ENCODE measurements at regions not wholly inside any gene's neighbourhood (a gene's known extent, or its start where the extent isn't known, plus 50 kb on each side); places are given as distances from the start of the nearest gene placed in this dataset.

DNA sequence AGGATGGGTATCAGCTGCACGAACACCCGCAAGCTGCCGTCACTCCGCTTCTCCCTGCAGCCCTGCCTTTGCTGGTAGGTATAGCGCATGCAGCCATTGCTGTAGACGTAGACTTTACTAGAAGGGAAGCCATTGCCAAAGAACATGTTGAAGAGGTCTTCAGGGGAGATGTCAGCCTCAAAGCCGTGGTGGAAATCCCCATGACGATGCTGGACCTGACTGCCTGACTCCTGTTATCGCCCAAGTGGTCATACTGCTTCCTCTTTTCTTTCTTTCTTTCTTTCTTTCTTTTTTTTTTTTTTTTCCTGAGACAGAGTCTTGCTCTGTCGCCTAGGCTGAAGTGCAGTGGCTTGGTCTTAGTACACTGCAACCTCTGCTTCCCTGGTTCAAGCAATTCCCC, 68.7 kb upstream of the SPRED2 start:
- DNase-seq (ENCODE audit: low read depth in 2 of 2), result no peak

DNA sequence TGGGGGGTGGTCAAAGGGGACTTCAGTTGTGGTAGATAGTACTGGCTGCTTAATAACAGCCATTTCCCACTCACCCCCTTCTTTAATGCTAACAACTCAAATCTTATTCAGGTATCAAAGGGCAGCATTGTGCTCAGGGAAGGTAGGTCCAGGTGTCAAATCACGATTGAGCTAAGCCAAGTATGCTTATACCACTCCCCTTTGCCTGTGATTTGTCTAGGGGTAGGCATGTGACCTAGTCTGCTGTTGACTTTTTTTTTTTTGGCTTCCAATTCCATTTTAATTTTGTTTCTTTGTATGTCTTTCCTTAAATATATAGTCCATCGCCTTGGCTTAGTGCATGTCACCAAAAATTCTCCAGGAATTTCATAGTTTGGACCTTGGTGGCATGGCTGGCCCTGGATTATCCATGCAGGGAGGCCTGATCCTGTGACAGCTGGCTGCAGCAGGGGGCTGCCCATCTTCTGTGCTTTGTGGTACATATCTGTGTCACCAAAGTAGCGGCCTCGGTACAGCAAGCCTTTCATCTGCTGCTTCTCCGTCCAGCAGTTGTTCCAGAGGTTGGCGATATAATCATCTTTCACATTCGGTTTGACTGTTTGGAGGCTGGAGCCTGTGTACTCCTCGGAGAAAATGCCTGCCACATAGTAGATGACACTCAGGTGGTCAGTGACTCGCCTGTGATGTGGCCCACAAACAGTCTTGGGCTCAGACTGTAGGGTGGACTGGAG, 68.1 kb upstream of the SPRED2 start:
- DNase-seq (ENCODE audit: low read depth in 2 of 2), result no peak

GRCh38 chr2:65499216-65499615, 66.8 kb upstream of the SPRED2 start:
- DNase-seq (ENCODE audit: low read depth in 2 of 2), result no peak

DNA sequence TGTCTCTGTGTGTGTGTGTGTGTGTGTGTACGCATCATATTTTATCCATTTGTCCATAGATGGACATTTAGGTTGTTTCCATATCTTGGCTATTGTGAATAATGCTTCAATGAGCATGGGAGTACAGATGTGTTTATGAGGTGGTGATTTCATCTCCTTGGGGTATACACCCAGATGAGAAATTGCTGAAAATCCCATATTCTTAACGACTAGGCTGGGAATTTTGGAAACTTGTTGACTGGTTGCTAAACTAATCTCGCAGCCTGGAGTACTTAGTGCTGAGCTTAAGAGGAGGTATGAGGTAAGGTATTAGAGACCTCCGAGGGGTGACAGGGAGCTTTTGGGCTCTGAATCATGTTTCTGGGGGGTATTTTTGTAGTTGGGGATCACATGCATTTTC, 66.0 kb upstream of the SPRED2 start:
- no peak for DNase-seq (ENCODE audit: low read depth in 2 of 2)

DNA sequence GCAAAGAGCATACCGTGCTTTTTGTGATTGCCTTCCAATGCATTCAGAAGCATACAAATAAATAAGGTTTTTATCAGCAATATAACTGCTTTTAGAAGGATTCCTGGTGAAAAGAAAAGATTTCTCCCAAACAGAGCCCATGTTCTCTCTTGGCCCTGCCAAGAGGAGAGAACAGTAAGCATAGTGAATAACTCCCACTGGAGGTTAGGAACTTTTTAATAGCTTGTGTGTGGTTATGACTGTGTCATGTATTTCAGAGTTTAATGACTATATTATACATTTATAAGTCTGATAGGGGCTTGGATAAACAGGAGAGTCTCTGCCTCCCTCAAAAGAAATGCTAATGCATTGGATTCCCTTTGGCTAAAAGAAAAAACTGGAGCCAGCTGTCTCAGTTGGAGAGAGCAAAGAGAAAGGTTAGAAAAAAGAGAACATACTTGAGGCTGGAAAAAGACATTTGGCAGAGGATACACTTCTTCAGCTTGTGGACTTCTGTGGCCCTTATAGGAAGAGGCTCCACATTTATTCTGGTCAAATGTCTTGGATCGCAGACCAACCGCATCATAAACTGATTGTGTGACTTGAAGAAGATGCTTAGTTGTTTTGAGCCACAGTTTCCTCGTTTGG, 63.0 kb upstream of the SPRED2 start:
- no peak for DNase-seq (ENCODE audit: low read depth in 2 of 2)

DNA sequence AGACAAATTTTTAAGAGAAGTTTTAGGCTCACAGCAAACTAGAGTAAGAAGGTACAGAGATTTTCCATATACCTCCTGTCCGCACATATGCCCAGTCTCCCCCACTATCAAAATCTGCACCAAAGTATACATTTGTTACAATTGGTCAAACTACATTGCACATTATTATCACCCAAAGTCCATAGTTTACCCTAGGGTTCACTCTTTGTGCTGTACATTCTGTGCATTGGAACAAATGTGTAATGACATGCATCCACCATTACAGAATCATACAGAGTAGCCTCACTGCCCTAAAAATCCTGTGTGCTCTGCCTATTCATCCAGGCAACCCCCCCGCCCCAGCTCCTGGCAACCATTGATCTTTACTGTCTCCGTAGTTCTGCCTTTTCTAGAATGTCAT, 61.7 kb upstream of the SPRED2 start:
- no peak for DNase-seq (ENCODE audit: low read depth in 2 of 2)

- no peak for DNase-seq (ENCODE audit: low read depth in 2 of 2)
Observed at GRCh38 chr2:65491381-65491905, 59.0 kb upstream of the SPRED2 start.

DNA sequence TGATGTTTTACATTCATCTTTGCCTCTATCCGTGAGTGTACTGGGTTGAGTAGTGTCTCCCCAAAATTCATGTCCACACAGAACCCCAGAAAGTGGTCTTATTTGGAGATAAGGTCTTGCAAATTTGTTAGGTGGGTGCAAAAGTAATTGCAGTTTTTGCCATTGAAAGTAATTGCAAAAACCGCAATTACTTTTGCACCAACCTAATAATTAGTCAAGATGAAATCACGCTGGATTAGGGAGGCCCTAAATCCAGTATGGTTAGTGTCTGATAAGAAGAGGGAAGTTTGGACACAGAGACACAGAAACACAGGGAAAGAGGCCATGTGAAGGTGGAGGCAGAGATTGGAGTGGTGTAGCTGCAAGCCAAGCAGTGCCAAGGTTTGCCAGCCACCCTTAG, 57.8 kb upstream of the SPRED2 start:
- no peak for DNase-seq (ENCODE audit: low read depth in 2 of 2)

DNA sequence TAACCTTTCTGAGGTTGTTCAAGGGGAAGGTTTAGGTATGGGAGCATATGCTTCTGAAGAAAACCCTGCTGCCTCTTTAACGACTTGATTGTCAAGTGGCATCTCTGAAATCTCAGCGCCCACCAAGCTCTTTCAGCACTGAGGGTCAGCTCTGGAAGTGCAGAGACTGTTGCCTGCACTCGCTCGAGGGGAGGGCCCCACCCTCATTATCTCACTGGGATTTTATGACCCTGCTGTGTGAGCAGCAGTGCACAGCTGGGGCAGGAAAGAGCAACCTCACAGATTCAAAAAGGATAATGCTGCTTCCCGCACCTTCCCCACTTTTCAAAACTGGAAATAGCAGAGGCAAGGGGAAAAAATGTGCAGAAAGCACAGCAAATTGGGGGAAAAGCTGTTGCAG, 56.9 kb upstream of the SPRED2 start:
- no peak for DNase-seq (ENCODE audit: low read depth in 2 of 2)

GRCh38 chr2:65488527-65488926, 56.1 kb upstream of the SPRED2 start:
- DNase-seq (ENCODE audit: low read depth in 2 of 2), result no peak

GRCh38 chr2:65487404-65487803, 55.0 kb upstream of the SPRED2 start:
- no peak for DNase-seq (ENCODE audit: low read depth in 2 of 2)

DNA sequence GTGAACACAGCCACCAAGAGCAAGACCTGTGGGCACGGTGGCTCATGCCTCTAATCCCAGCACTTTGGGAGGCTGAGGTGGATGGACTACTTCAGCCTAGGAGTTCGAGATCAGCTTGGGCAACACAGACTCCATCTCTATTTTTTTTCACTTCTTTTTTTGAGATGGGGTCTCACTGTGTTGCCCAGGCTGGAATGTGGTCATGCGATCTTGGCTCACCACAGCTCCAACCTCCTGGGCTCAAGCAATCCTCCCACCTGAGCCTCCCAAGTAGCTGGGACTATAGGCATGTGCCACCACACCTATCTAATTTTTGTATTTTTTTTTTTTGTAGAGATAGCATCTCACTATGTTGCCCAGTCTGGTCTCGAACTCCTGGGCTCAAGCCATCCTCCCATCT, 54.4 kb upstream of the SPRED2 start:
- no peak for DNase-seq (ENCODE audit: low read depth in 2 of 2)

DNA sequence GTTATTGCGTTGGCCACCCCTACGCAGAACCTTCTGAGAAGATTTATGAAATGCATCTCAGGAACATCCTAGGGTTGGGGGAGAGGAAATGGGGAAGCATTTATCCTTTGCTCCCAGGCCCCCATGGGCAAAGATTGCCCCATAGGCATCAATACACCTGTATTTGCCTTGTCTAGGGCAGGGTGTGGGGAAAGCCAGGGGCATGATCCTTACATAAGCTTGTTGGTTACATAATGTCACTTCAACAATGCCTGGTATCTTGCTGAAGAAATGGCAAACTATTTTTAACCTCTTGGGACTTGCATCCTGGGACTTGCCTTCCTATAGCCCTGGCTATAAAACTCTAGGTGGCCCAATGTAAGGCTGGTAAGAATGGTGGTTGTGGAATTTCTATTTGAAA, 53.9 kb upstream of the SPRED2 start:
- no peak for DNase-seq (ENCODE audit: low read depth in 2 of 2)

GRCh38 chr2:65485839-65486238, 53.4 kb upstream of the SPRED2 start:
- no peak for DNase-seq (ENCODE audit: low read depth in 2 of 2)

- no peak for DNase-seq (ENCODE audit: low read depth in 2 of 2)
Observed at GRCh38 chr2:65483763-65484162, 51.4 kb upstream of the SPRED2 start.

- no peak for DNase-seq (ENCODE audit: low read depth in 2 of 2)
Observed at GRCh38 chr2:65482971-65483370, 50.6 kb upstream of the SPRED2 start.
